ENCODE measurements at regions not wholly inside any gene's neighbourhood (a gene's known extent, or its start where the extent isn't known, plus 50 kb on each side); places are given as distances from the start of the nearest gene placed in this dataset.

- no peak for TF ChIP-seq CTCF (IDR thresholded peaks at IDR 0.05 in 8 of 11, conservative IDR thresholded peaks at IDR 0.05 in 3 of 11)
- no peak for TF ChIP-seq POLR2A (IDR thresholded peaks at IDR 0.05)
- no peak for TF ChIP-seq POLR2AphosphoS5 (IDR thresholded peaks at IDR 0.05)
Measured at GRCh38 chr4:138297743-138298405, 55.7 kb upstream of the SLC7A11 start.
